Memory B cell (primary cell): ENCODE measurements at regions not wholly inside any gene's neighbourhood (a gene's known extent, or its start where the extent isn't known, plus 50 kb on each side); places are given as distances from the start of the nearest gene placed in this dataset.

ENCODE experiments used
- ATAC-seq: fragments of 150-1000 bp; cut with Tn5 transposase; 2 replicates; pipeline ENCODE4 v1.10.0; 2021; ENCODE audit warnings: low read depth, mild to moderate bottlenecking, moderate library complexity
- DNase-seq, 2 donors: peaks; one replicate each; pipeline ENCODE4 v3.0.0; 2022; ENCODE audit warnings: low spot score in 2 of 2
- H3K27ac Mint-ChIP-seq: one replicate; pipeline ENCODE4 v1.8.0; 2022; ENCODE audit warnings: mild to moderate bottlenecking, moderate library complexity, mixed read lengths
- H3K27me3 Mint-ChIP-seq: one replicate; pipeline ENCODE4 v1.8.0; 2022; ENCODE audit warnings: mixed read lengths
- H3K36me3 Mint-ChIP-seq: one replicate; pipeline ENCODE4 v1.8.0; 2022; ENCODE audit warnings: mild to moderate bottlenecking, mixed read lengths
- H3K4me1 Mint-ChIP-seq: one replicate; pipeline ENCODE4 v1.8.0; 2022; ENCODE audit warnings: mixed read lengths
- H3K4me3 Mint-ChIP-seq: one replicate; pipeline ENCODE4 v1.8.0; 2022; ENCODE audit warnings: mild to moderate bottlenecking, moderate library complexity, mixed read lengths
- H3K9me3 Mint-ChIP-seq: one replicate; pipeline ENCODE4 v1.8.0; 2022; ENCODE audit warnings: mixed read lengths

DNA sequence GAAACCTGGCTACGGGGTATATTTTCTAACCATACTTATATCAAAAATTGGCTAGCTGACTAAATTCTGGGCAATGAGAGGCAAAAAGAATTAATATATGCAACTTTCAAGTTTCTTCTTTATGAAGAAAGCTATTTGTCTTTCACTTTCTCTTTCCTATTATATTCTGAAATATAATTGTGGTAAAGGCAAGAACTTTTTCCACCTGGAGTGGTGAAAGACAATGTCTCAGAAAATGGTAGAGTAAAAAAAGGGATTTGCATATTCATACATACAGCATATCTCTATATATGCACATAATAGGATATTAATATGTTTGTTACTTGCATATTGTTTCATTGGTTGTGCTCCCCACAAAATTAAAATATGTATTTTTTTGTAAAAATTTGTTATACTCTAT is 793.8 kb downstream of the PLA2G4A start:
- DNase-seq (no peak), ATAC-seq (no peak)
- Mint-ChIP-seq H3K36me3 (no peaks in the 10 kb centered on the region), H3K9me3 (peaks cover 7% of the 10 kb centered on the region), H3K4me3 (no peak overlapping the region), H3K27me3 (no peaks in the 10 kb centered on the region), H3K27ac (no peak overlapping the region), H3K4me1 (no peaks in the 10 kb centered on the region)

- Mint-ChIP-seq H3K27ac (no peak overlapping the region), H3K27me3 (no peaks in the 10 kb centered on the region), H3K4me3 (no peak overlapping the region), H3K9me3 (peaks cover 2% of the 10 kb centered on the region), H3K4me1 (no peaks in the 10 kb centered on the region), H3K36me3 (no peaks in the 10 kb centered on the region)
- ATAC-seq (no peak), DNase-seq (no peak)
Measured at GRCh38 chr1:187624812-187625545, 796.2 kb downstream of the PLA2G4A start.

GRCh38 chr1:187626056-187626455 is 797.3 kb downstream of the PLA2G4A start:
- no peak for ATAC-seq
- Mint-ChIP-seq H3K4me1 (no peaks in the 10 kb centered on the region), H3K9me3 (peaks cover 7% of the 10 kb centered on the region), H3K36me3 (no peaks in the 10 kb centered on the region), H3K27me3 (no peaks in the 10 kb centered on the region), H3K27ac (no peak overlapping the region), H3K4me3 (no peak overlapping the region)
- no peak for DNase-seq

- ATAC-seq (no peak), DNase-seq (no peak)
- Mint-ChIP-seq H3K4me3 (no peak overlapping the region), H3K27ac (no peak overlapping the region), H3K27me3 (no peaks in the 10 kb centered on the region), H3K9me3 (peaks cover 7% of the 10 kb centered on the region), H3K36me3 (no peaks in the 10 kb centered on the region), H3K4me1 (no peaks in the 10 kb centered on the region)
Measured at GRCh38 chr1:187627516-187627915, 798.8 kb downstream of the PLA2G4A start.

GRCh38 chr1:187629075-187629474 is 800.3 kb downstream of the PLA2G4A start:
- ATAC-seq (no peak), DNase-seq (no peak)
- Mint-ChIP-seq H3K9me3 (peaks cover 7% of the 10 kb centered on the region), H3K36me3 (no peaks in the 10 kb centered on the region), H3K4me3 (no peak overlapping the region), H3K27ac (no peak overlapping the region), H3K27me3 (no peaks in the 10 kb centered on the region), H3K4me1 (no peaks in the 10 kb centered on the region)

DNA sequence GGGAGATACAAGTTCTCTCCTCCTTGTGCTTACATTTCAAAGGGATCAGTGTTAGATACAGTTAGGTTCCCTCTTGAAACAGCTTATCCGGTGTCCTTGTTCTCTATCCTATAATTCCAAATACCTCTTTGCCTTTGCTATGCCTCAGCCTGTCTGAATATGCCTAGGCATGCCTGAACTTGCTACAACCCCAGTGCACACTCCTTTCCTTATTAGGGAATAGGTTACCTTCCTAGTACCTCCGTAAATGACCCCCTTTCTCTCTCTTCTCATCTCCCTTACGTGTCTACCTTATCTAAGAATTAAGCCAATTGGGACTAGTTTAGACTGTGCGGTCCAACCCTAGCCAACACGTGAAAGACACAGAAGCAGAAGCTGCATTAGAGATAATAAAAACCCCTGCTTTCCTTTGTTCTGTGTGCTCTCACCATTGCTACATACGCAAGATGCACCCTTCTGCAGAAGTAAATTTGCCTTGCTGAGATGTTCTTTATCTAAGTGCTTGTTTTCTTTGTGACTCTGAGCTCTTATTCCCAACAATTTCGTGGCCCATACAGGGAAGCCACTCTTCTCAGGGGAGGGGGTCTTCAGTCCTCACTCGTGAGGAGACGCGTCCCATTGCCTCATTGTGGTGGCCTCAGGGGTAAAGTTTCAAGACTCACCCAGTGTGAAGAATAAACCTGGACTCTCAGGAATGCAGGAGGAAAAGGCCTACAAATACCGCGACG is 802.1 kb downstream of the PLA2G4A start:
- Mint-ChIP-seq H3K9me3 (peaks cover 11% of the 10 kb centered on the region), H3K4me1 (no peaks in the 10 kb centered on the region), H3K27ac (no peak overlapping the region), H3K27me3 (no peaks in the 10 kb centered on the region), H3K4me3 (no peak overlapping the region), H3K36me3 (peaks cover 3% of the 10 kb centered on the region)
- ATAC-seq (no peak), DNase-seq (no peak)

GRCh38 chr1:187631381-187631675 is 802.6 kb downstream of the PLA2G4A start:
- ATAC-seq (no peak), DNase-seq (no peak)
- Mint-ChIP-seq H3K36me3 (peaks cover 3% of the 10 kb centered on the region), H3K4me1 (no peaks in the 10 kb centered on the region), H3K27me3 (no peaks in the 10 kb centered on the region), H3K4me3 (no peak overlapping the region), H3K9me3 (peaks cover 11% of the 10 kb centered on the region), H3K27ac (no peak overlapping the region)

DNA sequence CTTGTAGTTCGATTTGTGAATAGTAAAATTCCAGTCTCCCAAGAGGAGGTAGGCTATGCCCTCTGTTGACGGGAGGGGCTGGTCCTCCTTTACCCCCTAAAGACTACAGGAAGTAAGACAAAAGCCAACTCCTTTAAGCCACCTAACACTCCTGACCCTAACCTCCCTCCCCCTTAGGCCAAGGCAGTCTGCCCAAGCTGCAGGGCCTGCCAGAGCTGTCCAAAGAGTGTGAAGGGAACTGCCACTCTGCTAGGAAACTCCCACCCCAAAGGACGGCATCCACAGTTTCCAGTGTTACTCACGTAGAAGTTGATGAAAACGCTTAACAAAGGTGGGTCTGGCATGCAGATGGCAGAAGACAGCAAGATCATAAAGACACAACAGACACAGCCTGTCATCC is 803.2 kb downstream of the PLA2G4A start:
- no peak for ATAC-seq
- peaks cover 11% of the 10 kb centered on the region for H3K9me3 Mint-ChIP-seq
- peaks cover 3% of the 10 kb centered on the region for H3K36me3 Mint-ChIP-seq
- no peak overlapping the region for H3K27ac Mint-ChIP-seq
- DNase-seq = no peak
- no peak overlapping the region for H3K4me3 Mint-ChIP-seq
- no peaks in the 10 kb centered on the region for H3K4me1 Mint-ChIP-seq
- H3K27me3 Mint-ChIP-seq = no peaks in the 10 kb centered on the region

DNA sequence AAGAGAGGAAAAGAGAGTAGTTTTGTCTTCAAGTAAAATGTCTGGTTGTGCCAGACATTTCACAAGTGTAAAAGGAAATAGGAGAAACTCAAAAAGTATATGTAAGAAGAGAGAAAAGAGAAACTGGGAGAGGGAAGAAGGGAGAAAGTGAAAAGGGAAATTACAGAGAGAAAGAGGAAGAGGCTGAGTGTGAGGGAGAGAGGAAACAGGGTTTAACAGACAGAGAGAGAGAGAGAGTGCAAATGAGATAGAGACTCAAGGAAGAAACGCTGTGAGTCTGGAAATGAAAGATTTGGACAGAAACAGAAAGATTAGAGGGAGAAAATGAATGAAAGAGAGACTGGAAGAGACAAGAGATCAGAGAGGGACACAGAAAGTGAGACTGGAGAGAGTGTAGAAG is 806.2 kb downstream of the PLA2G4A start:
- ATAC-seq = no peak
- H3K36me3 Mint-ChIP-seq = peaks cover 3% of the 10 kb centered on the region

GRCh38 chr1:187638733-187639434 is 810.1 kb downstream of the PLA2G4A start:
- Mint-ChIP-seq H3K27me3 (no peaks in the 10 kb centered on the region), H3K27ac (no peak overlapping the region), H3K4me1 (no peaks in the 10 kb centered on the region), H3K9me3 (peaks cover 12% of the 10 kb centered on the region), H3K36me3 (peaks cover 3% of the 10 kb centered on the region), H3K4me3 (no peak overlapping the region)
- no peak for DNase-seq
- ATAC-seq = no peak

More for the DNA sequence above, 806.2 kb downstream of the PLA2G4A start:
- H3K27ac Mint-ChIP-seq = no peak overlapping the region
- DNase-seq = no peak
- no peaks in the 10 kb centered on the region for H3K27me3 Mint-ChIP-seq
- H3K9me3 Mint-ChIP-seq = peaks cover 17% of the 10 kb centered on the region
- H3K4me3 Mint-ChIP-seq = no peak overlapping the region
- H3K4me1 Mint-ChIP-seq = no peaks in the 10 kb centered on the region

DNA sequence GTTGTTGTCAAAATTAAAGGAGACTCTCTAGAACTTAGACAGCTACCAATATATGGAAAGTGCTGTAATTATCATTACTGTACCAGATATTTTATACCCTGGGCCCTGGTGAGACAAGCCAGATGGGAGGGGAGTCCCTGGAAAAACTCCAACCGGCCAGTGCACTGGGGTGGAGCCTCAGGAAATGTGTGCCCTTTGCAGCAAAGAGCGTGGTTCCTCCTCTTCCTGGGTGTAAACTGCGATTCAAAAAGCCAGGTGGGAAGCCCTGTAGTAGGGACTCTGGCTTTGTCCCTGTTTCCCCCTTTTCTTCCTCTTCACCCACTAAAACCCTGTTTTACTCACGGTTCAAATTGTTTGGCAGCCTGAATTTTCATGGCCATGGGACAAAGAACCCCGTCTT is 812.3 kb downstream of the PLA2G4A start:
- DNase-seq (no peak), ATAC-seq (no peak)
- Mint-ChIP-seq H3K9me3 (peaks cover 7% of the 10 kb centered on the region), H3K27ac (no peak overlapping the region), H3K4me3 (no peak overlapping the region), H3K27me3 (no peaks in the 10 kb centered on the region), H3K36me3 (no peaks in the 10 kb centered on the region), H3K4me1 (no peaks in the 10 kb centered on the region)

GRCh38 chr1:187641463-187641862 is 812.7 kb downstream of the PLA2G4A start:
- Mint-ChIP-seq H3K36me3 (no peaks in the 10 kb centered on the region), H3K9me3 (peaks cover 7% of the 10 kb centered on the region), H3K4me3 (no peak overlapping the region), H3K27me3 (no peaks in the 10 kb centered on the region), H3K4me1 (no peaks in the 10 kb centered on the region), H3K27ac (no peak overlapping the region)
- no peak for DNase-seq
- no peak for ATAC-seq

GRCh38 chr1:187641907-187642306 is 813.2 kb downstream of the PLA2G4A start:
- DNase-seq (no peak), ATAC-seq (no peak)
- Mint-ChIP-seq H3K9me3 (peaks cover 7% of the 10 kb centered on the region), H3K4me1 (no peaks in the 10 kb centered on the region), H3K27me3 (no peaks in the 10 kb centered on the region), H3K36me3 (no peaks in the 10 kb centered on the region), H3K4me3 (no peak overlapping the region), H3K27ac (no peak overlapping the region)

DNA sequence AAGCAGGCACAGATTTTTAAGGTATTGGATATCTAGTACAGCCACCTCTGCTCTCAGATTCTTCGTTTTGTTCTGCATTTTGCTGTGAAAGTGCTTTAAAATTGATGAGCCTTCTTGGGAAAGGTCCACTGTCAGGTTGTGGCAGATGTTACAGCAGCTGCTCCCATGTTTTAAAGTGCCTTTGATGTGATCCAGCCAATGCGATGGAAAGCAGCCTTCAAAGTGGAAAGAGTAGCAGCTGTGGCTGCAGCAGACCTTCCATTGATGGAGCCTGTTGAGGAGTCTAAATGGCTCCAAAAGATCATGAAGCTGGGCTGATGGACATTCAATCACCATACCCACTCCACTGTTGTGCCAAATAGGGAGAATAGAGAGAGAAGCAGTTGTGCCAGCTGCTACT is 816.9 kb downstream of the PLA2G4A start:
- H3K27ac Mint-ChIP-seq = no peak overlapping the region
- no peak overlapping the region for H3K4me3 Mint-ChIP-seq
- DNase-seq (no peak), ATAC-seq (no peak)
- no peaks in the 10 kb centered on the region for H3K27me3 Mint-ChIP-seq
- no peaks in the 10 kb centered on the region for H3K36me3 Mint-ChIP-seq
- no peaks in the 10 kb centered on the region for H3K9me3 Mint-ChIP-seq
- no peaks in the 10 kb centered on the region for H3K4me1 Mint-ChIP-seq
